ENCODE measurements at regions not wholly inside any gene's neighbourhood (a gene's known extent, or its start where the extent isn't known, plus 50 kb on each side); places are given as distances from the start of the nearest gene placed in this dataset.

DNA sequence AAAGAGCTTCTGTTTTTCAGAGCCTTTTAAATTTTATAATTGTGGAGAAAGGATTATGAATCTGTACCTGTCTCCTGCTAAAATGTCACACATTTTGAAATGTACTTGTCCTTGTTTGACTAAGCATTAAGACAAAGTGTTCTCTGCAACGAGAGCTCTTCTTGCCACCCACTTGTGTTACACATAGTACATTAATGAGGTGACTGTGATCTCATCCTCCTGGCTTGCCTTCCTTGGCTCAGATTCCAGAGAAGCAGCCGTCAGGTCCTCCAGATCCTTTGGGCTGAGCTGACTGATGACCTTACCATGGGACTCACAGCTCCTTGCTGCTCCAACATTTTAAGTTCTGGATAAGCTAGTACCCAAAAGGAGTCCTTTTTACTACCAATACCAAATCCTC is 81.4 kb downstream of the BBS10 start:
- Histone ChIP-seq H3K9me2 (ENCODE audit: low read depth, low read length) (no peaks in the 10 kb centered on the region), H3K9me3 (ENCODE audit: low read length) (0 out of 2 replicates have a peak, but pooled peaks cover 2% of the 10 kb centered on the region), H2AFZ (ENCODE audit: low read length) (no peak overlapping the region), H3K9ac (ENCODE audit: low read length) (no peak overlapping the region), H3K4me1 (ENCODE audit: insufficient read depth, low read length, severe bottlenecking) (no peaks in the 10 kb centered on the region), H3K4me3 (ENCODE audit: low read depth, low read length, poor library complexity, severe bottlenecking) (no peak overlapping the region), H3F3A (ENCODE audit: insufficient read depth, low read length) (no peaks in the 10 kb centered on the region), H3K4me2 (ENCODE audit: low read length) (no peak overlapping the region), H3K27ac (ENCODE audit: low read depth, low read length, poor library complexity, severe bottlenecking) (no peak overlapping the region), H3K27me3 (ENCODE audit: insufficient read depth, low read length) (no peaks in the 10 kb centered on the region), H4K20me1 (ENCODE audit: insufficient read depth, low read length) (no peaks in the 10 kb centered on the region), H3K79me2 (ENCODE audit: insufficient read depth, low read length) (no peaks in the 10 kb centered on the region), H3K36me3 (ENCODE audit: insufficient read depth, low read length) (no peaks in the 10 kb centered on the region)
- TF ChIP-seq, protein P1, sequence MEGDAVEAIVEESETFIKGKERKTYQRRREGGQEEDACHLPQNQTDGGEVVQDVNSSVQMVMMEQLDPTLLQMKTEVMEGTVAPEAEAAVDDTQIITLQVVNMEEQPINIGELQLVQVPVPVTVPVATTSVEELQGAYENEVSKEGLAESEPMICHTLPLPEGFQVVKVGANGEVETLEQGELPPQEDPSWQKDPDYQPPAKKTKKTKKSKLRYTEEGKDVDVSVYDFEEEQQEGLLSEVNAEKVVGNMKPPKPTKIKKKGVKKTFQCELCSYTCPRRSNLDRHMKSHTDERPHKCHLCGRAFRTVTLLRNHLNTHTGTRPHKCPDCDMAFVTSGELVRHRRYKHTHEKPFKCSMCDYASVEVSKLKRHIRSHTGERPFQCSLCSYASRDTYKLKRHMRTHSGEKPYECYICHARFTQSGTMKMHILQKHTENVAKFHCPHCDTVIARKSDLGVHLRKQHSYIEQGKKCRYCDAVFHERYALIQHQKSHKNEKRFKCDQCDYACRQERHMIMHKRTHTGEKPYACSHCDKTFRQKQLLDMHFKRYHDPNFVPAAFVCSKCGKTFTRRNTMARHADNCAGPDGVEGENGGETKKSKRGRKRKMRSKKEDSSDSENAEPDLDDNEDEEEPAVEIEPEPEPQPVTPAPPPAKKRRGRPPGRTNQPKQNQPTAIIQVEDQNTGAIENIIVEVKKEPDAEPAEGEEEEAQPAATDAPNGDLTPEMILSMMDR (IDR thresholded peaks at IDR 0.05; ENCODE audit: low read length): no peak
- TF ChIP-seq EZH2 (IDR thresholded peaks at IDR 0.05; ENCODE audit: borderline replicate concordance, low read length): no peak

DNA sequence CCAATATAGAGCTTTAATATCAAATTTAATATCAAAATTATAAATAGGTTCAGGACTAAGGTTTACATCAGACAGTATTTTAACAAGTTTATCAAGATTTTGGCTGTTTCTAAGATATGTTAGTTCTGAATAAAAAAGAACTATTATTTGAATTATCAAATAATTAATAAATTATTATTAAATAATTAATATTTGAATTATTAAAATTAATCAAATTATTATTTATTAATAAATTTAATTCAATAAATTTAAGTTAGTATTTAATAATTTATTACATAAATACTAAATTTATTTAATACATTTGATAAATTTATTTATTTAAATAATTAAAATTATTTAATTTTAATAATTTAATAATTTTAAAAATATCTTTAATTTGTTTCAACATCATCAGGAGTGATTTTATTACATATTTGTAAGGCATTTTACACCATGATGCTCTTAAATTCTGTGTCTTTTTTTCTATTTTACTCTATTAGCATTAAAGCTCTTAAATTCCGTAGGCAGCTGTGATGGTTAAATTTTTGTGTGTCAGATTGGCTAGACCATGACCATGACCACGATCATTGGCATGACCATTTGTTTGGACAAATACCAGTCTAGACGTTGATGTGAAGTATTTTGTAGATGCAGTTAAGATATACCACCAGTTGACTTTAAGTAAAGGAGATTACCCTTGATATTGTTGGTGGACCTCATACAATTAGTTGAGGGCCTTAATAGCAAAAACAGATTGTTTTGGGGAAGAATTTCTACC is 82.6 kb downstream of the BBS10 start:
- H3K9me2 ChIP-seq (ENCODE audit: low read depth, low read length): no peaks in the 10 kb centered on the region
- 0 out of 2 replicates have a peak, but pooled peaks cover 2% of the 10 kb centered on the region for H3K9me3 ChIP-seq (ENCODE audit: low read length)

DNA sequence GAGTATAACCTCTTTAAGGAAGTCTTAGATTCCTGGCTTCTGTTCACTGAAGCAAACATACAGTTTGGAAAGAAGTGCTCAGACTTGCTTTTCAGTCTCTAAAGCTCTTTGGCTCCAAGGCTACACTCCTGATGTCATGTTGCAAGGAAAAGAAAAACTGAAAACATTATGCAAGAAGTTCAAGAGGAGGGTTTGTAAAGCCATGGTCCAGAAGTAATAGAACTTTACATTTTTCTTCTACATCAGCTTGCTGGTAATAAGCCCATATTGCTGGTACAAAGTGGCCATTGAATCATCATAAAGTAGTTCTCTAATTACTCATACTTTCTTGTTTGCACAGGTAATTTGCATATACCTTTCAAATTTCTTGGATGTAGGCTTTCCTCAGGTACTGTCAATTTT is 83.6 kb downstream of the BBS10 start:
- Histone ChIP-seq H3K4me3 (ENCODE audit: low read depth, low read length, poor library complexity, severe bottlenecking) (no peak overlapping the region), H3K27ac (ENCODE audit: low read depth, low read length, poor library complexity, severe bottlenecking) (no peak overlapping the region), H3K79me2 (ENCODE audit: insufficient read depth, low read length) (no peaks in the 10 kb centered on the region), H3K9me3 (ENCODE audit: low read length) (0 out of 2 replicates have a peak, but pooled peaks cover 2% of the 10 kb centered on the region), H2AFZ (ENCODE audit: low read length) (no peak overlapping the region), H3K9me2 (ENCODE audit: low read depth, low read length) (no peaks in the 10 kb centered on the region), H4K20me1 (ENCODE audit: insufficient read depth, low read length) (no peaks in the 10 kb centered on the region), H3K9ac (ENCODE audit: low read length) (no peak overlapping the region), H3K4me2 (ENCODE audit: low read length) (no peak overlapping the region), H3F3A (ENCODE audit: insufficient read depth, low read length) (no peaks in the 10 kb centered on the region), H3K27me3 (ENCODE audit: insufficient read depth, low read length) (no peaks in the 10 kb centered on the region), H3K4me1 (ENCODE audit: insufficient read depth, low read length, severe bottlenecking) (no peaks in the 10 kb centered on the region), H3K36me3 (ENCODE audit: insufficient read depth, low read length) (no peaks in the 10 kb centered on the region)
- TF ChIP-seq, protein P1 (IDR thresholded peaks at IDR 0.05; ENCODE audit: low read length): no peak
- TF ChIP-seq EZH2 (IDR thresholded peaks at IDR 0.05; ENCODE audit: borderline replicate concordance, low read length): no peak

More for the DNA sequence above, 82.6 kb downstream of the BBS10 start:
- no peak overlapping the region for H3K27ac ChIP-seq (ENCODE audit: low read depth, low read length, poor library complexity, severe bottlenecking)
- no peaks in the 10 kb centered on the region for H4K20me1 ChIP-seq (ENCODE audit: insufficient read depth, low read length)
- H3K36me3 ChIP-seq (ENCODE audit: insufficient read depth, low read length): no peaks in the 10 kb centered on the region
- no peaks in the 10 kb centered on the region for H3K27me3 ChIP-seq (ENCODE audit: insufficient read depth, low read length)
- H3F3A ChIP-seq (ENCODE audit: insufficient read depth, low read length): no peaks in the 10 kb centered on the region
- no peaks in the 10 kb centered on the region for H3K79me2 ChIP-seq (ENCODE audit: insufficient read depth, low read length)
- no peak for TF ChIP-seq EZH2 (IDR thresholded peaks at IDR 0.05; ENCODE audit: borderline replicate concordance, low read length)
- TF ChIP-seq, protein P1 (IDR thresholded peaks at IDR 0.05; ENCODE audit: low read length): no peak
- no peak overlapping the region for H3K9ac ChIP-seq (ENCODE audit: low read length)
- H3K4me2 ChIP-seq (ENCODE audit: low read length): no peak overlapping the region
- no peaks in the 10 kb centered on the region for H3K4me1 ChIP-seq (ENCODE audit: insufficient read depth, low read length, severe bottlenecking)
- H3K4me3 ChIP-seq (ENCODE audit: low read depth, low read length, poor library complexity, severe bottlenecking): no peak overlapping the region
- H2AFZ ChIP-seq (ENCODE audit: low read length): no peak overlapping the region
